Natural killer cell (primary cell): ENCODE measurements at regions not wholly inside any gene's neighbourhood (a gene's known extent, or its start where the extent isn't known, plus 50 kb on each side); places are given as distances from the start of the nearest gene placed in this dataset.

Experiments
- ATAC-seq, 3 donors: fragments of 150-1000 bp in 2 of 3; fragments of 200-7000 bp in 1 of 3; cut with Tn5 transposase; 1 replicate in 1 of 3; 2 replicates in 2 of 3; pipeline ENCODE4 v1.10.0; 2021; ENCODE audit warnings: mild to moderate bottlenecking in 2 of 3, moderate library complexity in 2 of 3
- DNase-seq, 2 donors: peaks; one replicate each; pipeline versions ENCODE4 v3.0.0 to v3.0.0-alpha.2; 2013 to 2021; ENCODE audit warnings: mixed read lengths in 1 of 2
- H3K27ac ChIP-seq: one replicate; pipeline ENCODE4 v1.5.1; 2013; ENCODE audit warnings: mild to moderate bottlenecking, low read length
- H3K27me3 ChIP-seq: one replicate; pipeline ENCODE4 v1.6.1; 2013; ENCODE audit warnings: low read length; ENCODE audit not compliant: control insufficient read depth, insufficient read depth
- H3K36me3 ChIP-seq: one replicate; pipeline ENCODE4 v1.6.1; 2013; ENCODE audit warnings: low read length; ENCODE audit not compliant: control insufficient read depth, insufficient read depth
- H3K4me1 ChIP-seq: one replicate; pipeline ENCODE4 v1.6.1; 2013; ENCODE audit warnings: low read length; ENCODE audit not compliant: control insufficient read depth, insufficient read depth
- H3K4me3 ChIP-seq: one replicate; pipeline ENCODE4 v1.5.1; 2013; ENCODE audit warnings: low read length
- H3K9me3 ChIP-seq: one replicate; pipeline ENCODE4 v1.6.1; 2013; ENCODE audit warnings: low read length; ENCODE audit not compliant: control insufficient read depth, insufficient read depth
- H3K27ac Mint-ChIP-seq, 2 donors: one replicate each; pipeline ENCODE4 v1.8.0; 2022; ENCODE audit warnings: mild to moderate bottlenecking in 2 of 2, mixed read lengths in 2 of 2, moderate library complexity in 1 of 2
- H3K27me3 Mint-ChIP-seq, 2 donors: one replicate each; pipeline ENCODE4 v1.8.0; 2022; ENCODE audit warnings: low read depth in 2 of 2, mixed read lengths in 2 of 2
- H3K36me3 Mint-ChIP-seq: one replicate; pipeline ENCODE4 v1.8.0; 2022; ENCODE audit warnings: mixed read lengths
- H3K4me1 Mint-ChIP-seq, 2 donors: one replicate each; pipeline ENCODE4 v1.8.0; 2022; ENCODE audit warnings: mixed read lengths in 2 of 2
- H3K4me3 Mint-ChIP-seq: one replicate; pipeline ENCODE4 v1.8.0; 2022; ENCODE audit warnings: mild to moderate bottlenecking, moderate library complexity, mixed read lengths
- H3K9me3 Mint-ChIP-seq, 2 donors: one replicate each; pipeline ENCODE4 v1.8.0; 2022; ENCODE audit warnings: mixed read lengths in 2 of 2
- CTCF ChIP-seq: fragments of 200-600 bp; IDR thresholded peaks from one replicate; pipeline ENCODE4 v1.8.0; 2022; ENCODE audit warnings: antibody characterized with exemption
- WGBS: methylation state at CpG from one replicate; pipeline ENCODE4 v1.1.7; 2013; ENCODE audit warnings: missing lambda C conversion rate; ENCODE audit not compliant: insufficient coverage; 5-methylcytosine and 5-hydroxymethylcytosine counted together
- intact Hi-C: fragments of 100-400 bp; cut with micrococcal nuclease; formaldehyde crosslinking; loops from one replicate; pipeline ENCODE4 v1.14.2; 2022

DNA sequence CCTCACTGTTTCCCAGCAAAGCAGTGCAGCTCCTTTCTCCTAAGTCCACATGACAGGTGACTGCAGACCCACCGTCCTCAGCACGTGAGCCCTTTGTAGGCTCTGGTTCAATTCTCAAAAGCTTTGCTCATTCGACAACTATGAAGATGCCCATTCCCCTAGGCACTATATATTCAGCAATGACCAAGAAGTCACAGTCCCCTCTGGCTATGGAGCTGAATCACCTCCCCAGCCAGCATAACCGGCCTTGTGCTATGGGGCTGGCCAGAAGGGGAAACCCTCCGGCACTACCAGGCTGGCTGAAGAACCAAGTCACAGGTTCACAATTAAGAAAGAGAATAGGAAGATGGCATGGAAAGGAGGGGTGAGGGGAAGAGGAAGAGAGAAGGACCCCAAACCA, 139.7 kb downstream of the WSCD1 start:
- no peak overlapping the region for H3K4me3 Mint-ChIP-seq
- DNase-seq (no peak), ATAC-seq (no peak)
- Histone ChIP-seq H3K36me3 (no peaks in the 10 kb centered on the region), H3K4me3 (no peak overlapping the region), H3K4me1 (no peaks in the 10 kb centered on the region), H3K9me3 (no peaks in the 10 kb centered on the region), H3K27me3 (no peaks in the 10 kb centered on the region), H3K27ac (no peak overlapping the region)
- TF ChIP-seq CTCF = no peak
- no peaks in the 10 kb centered on the region for H3K4me1 Mint-ChIP-seq
- 86% methylated on average over 5 of the region's 5 CpGs for WGBS
- intact Hi-C loops = no loop called here
- H3K9me3 Mint-ChIP-seq = no peaks in the 10 kb centered on the region
- peaks cover 7 to 8% of the 10 kb centered on the region in 2 donors for H3K27me3 Mint-ChIP-seq
- no peaks in the 10 kb centered on the region for H3K36me3 Mint-ChIP-seq
- H3K27ac Mint-ChIP-seq = no peak overlapping the region

- DNase-seq = no peak
- no peak for ATAC-seq
- H3K27me3 Mint-ChIP-seq = peaks cover 7 to 15% of the 10 kb centered on the region in 2 donors
- Histone ChIP-seq H3K9me3 (no peaks in the 10 kb centered on the region), H3K27ac (no peak overlapping the region), H3K27me3 (no peaks in the 10 kb centered on the region), H3K4me3 (no peak overlapping the region), H3K4me1 (no peaks in the 10 kb centered on the region), H3K36me3 (no peaks in the 10 kb centered on the region)
- H3K4me1 Mint-ChIP-seq = no peaks in the 10 kb centered on the region
- no peak for TF ChIP-seq CTCF
- H3K9me3 Mint-ChIP-seq = no peaks in the 10 kb centered on the region
- WGBS = 84% methylated on average over 14 of the region's 16 CpGs
- no peak overlapping the region for H3K4me3 Mint-ChIP-seq
- H3K27ac Mint-ChIP-seq = no peak overlapping the region
- no peaks in the 10 kb centered on the region for H3K36me3 Mint-ChIP-seq
- intact Hi-C loops = no loop called here
Observed at GRCh38 chr17:6208608-6209180, 138.5 kb downstream of the WSCD1 start.

GRCh38 chr17:6205525-6205924, 135.3 kb downstream of the WSCD1 start:
- H3K4me1 Mint-ChIP-seq = no peaks in the 10 kb centered on the region
- no peak for TF ChIP-seq CTCF
- H3K9me3 Mint-ChIP-seq = no peaks in the 10 kb centered on the region
- peaks cover 4 to 21% of the 10 kb centered on the region in 2 donors for H3K27me3 Mint-ChIP-seq
- Histone ChIP-seq H3K9me3 (no peaks in the 10 kb centered on the region), H3K4me1 (no peaks in the 10 kb centered on the region), H3K36me3 (no peaks in the 10 kb centered on the region), H3K27me3 (no peaks in the 10 kb centered on the region), H3K27ac (no peak overlapping the region), H3K4me3 (no peak overlapping the region)
- DNase-seq (no peak), ATAC-seq (no peak)
- H3K36me3 Mint-ChIP-seq = no peaks in the 10 kb centered on the region
- no peak overlapping the region for H3K4me3 Mint-ChIP-seq
- H3K27ac Mint-ChIP-seq = no peak overlapping the region
- intact Hi-C loops = no loop called here
- WGBS = 95% methylated on average over 4 of the region's 6 CpGs

DNA sequence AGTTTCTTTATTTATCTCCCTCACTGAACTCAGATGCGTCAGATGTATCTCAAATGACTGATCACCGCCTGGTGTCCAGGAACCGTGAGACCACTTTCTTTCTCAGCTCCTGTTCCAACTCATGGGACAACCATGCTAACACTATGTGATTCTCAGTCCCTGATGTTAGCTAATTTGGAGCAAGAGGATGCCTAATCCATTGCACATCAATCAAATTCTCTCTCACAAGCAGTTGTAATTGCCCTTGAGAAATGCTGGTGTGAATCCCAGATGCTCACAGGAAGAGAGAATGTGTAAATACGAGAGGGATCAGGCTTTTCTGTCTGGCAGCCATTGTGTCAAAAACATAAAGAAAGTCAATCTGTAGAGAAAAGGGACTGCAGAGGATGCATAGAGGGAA, 134.9 kb downstream of the WSCD1 start:
- H3K27me3 Mint-ChIP-seq = peaks cover 4 to 21% of the 10 kb centered on the region in 2 donors
- DNase-seq (no peak), ATAC-seq (no peak)
- H3K4me3 ChIP-seq = no peak overlapping the region
- no peaks in the 10 kb centered on the region for H3K4me1 Mint-ChIP-seq
- H3K4me3 Mint-ChIP-seq = no peak overlapping the region
- H3K27ac Mint-ChIP-seq = no peak overlapping the region
- H3K27me3 ChIP-seq = no peaks in the 10 kb centered on the region
- intact Hi-C loops = no loop called here
- no peaks in the 10 kb centered on the region for H3K4me1 ChIP-seq
- H3K9me3 Mint-ChIP-seq = no peaks in the 10 kb centered on the region
- TF ChIP-seq CTCF = no peak
- no peaks in the 10 kb centered on the region for H3K36me3 Mint-ChIP-seq
- no peaks in the 10 kb centered on the region for H3K36me3 ChIP-seq
- H3K27ac ChIP-seq = no peak overlapping the region
- WGBS = 55% methylated on average over 4 of the region's 4 CpGs
- H3K9me3 ChIP-seq = no peaks in the 10 kb centered on the region
